IMR-90 (cell line): ENCODE measurements at regions not wholly inside any gene's neighbourhood (a gene's known extent, or its start where the extent isn't known, plus 50 kb on each side); places are given as distances from the start of the nearest gene placed in this dataset.

ENCODE experiments used
- ATAC-seq: fragments of 200-7000 bp; cut with Tn5 transposase; 2 replicates; pipeline ENCODE4 v1.9.1; 2020; ENCODE audit warnings: low read depth, mild to moderate bottlenecking, moderate library complexity
- BruUV-seq: library from RNA; stranded (reverse); fragments of 400-500 nt; replicated peaks from 2 replicates; lab custom pipeline; 2021; lab: Mats Ljungman, UMichigan
- CTCF ChIA-PET: fragments of 300-600 bp; formaldehyde crosslinking; extraction: SDS; loops from one replicate; lab custom pipeline; 2021; ENCODE audit warnings: antibody characterized with exemption; lab: Yijun Ruan, JAX
- POLR2A ChIA-PET: fragments of 300-600 bp; sonication (Branson Sonifier 250); formaldehyde crosslinking; loops from one replicate; lab custom pipeline; 2022; ENCODE audit warnings: antibody characterized with exemption; ENCODE audit not compliant: unreplicated experiment; lab: Charles Lee
- DNase-seq: peaks from one replicate; pipeline ENCODE4 v3.0.0; 2013
- H2AFZ ChIP-seq: replicated peaks from 2 replicates; pipeline ENCODE3; 2013; ENCODE audit warnings: low read length, mild to moderate bottlenecking; ENCODE audit not compliant: poor library complexity
- H2AK5ac ChIP-seq: 2 replicates; pipeline ENCODE4 v1.6.1; 2013; ENCODE audit warnings: low read depth, low read length, inconsistent platforms
- H2AK9ac ChIP-seq: replicated peaks from 2 replicates; pipeline ENCODE3; 2013; ENCODE audit warnings: mild to moderate bottlenecking, low read depth, low read length, moderate library complexity; ENCODE audit not compliant: poor library complexity
- H2BK120ac ChIP-seq: 2 replicates; pipeline ENCODE4 v1.6.1; 2013; ENCODE audit warnings: low read depth, low read length, inconsistent platforms
- H2BK15ac ChIP-seq: 3 replicates; pipeline ENCODE4 v1.6.1; 2013; ENCODE audit warnings: low read depth, low read length, inconsistent platforms
- H2BK20ac ChIP-seq: 2 replicates; pipeline ENCODE4 v1.6.1; 2013; ENCODE audit warnings: low read depth, mild to moderate bottlenecking, inconsistent platforms, low read length, moderate library complexity
- H2BK5ac ChIP-seq: 2 replicates; pipeline ENCODE4 v1.6.1; 2013; ENCODE audit warnings: mild to moderate bottlenecking, low read depth, low read length, inconsistent platforms; ENCODE audit not compliant: poor library complexity, severe bottlenecking
- H3K14ac ChIP-seq: replicated peaks from 2 replicates; pipeline ENCODE4 v1.6.1; 2013; ENCODE audit warnings: low read depth, low read length, inconsistent platforms
- H3K18ac ChIP-seq: 2 replicates; pipeline ENCODE4 v1.6.1; 2013; ENCODE audit warnings: low read depth, low read length, control low read depth
- H3K23ac ChIP-seq: 2 replicates; pipeline ENCODE4 v1.6.1; 2013; ENCODE audit warnings: low read depth, low read length, inconsistent platforms
- H3K27ac ChIP-seq: 2 replicates; pipeline ENCODE4 v1.5.1; 2013; ENCODE audit warnings: mild to moderate bottlenecking, control low read depth, low read length; ENCODE audit not compliant: insufficient read depth
- H3K27me3 ChIP-seq: 2 replicates; pipeline ENCODE4 v1.6.1; 2013; ENCODE audit warnings: low read length; ENCODE audit not compliant: control insufficient read depth, insufficient read depth
- H3K36me3 ChIP-seq: 2 replicates; pipeline ENCODE4 v1.6.1; 2013; ENCODE audit warnings: low read length, mixed read lengths; ENCODE audit not compliant: control insufficient read depth, insufficient read depth
- H3K4ac ChIP-seq: 2 replicates; pipeline ENCODE4 v1.6.1; 2013; ENCODE audit warnings: low read depth, low read length, inconsistent platforms
- H3K4me1 ChIP-seq: 2 replicates; pipeline ENCODE4 v1.6.1; 2013; ENCODE audit warnings: low read length, mixed read lengths; ENCODE audit not compliant: control insufficient read depth, insufficient read depth
- H3K4me2 ChIP-seq: 2 replicates; pipeline ENCODE4 v1.6.1; 2013; ENCODE audit warnings: low read depth, mild to moderate bottlenecking, control low read depth, low read length, moderate library complexity
- H3K4me3 ChIP-seq: 2 replicates; pipeline ENCODE4 v1.5.1; 2013; ENCODE audit warnings: low read depth, mild to moderate bottlenecking, control low read depth, low read length, moderate library complexity; ENCODE audit not compliant: insufficient read depth
- H3K56ac ChIP-seq: 2 replicates; pipeline ENCODE4 v1.6.1; 2013; ENCODE audit warnings: low read length, inconsistent platforms; ENCODE audit not compliant: insufficient read depth; ENCODE audit errors: extremely low read depth
- H3K79me1 ChIP-seq, 2 experiments: 2 replicates each; pipeline ENCODE4 v1.6.1; 2013; ENCODE audit warnings: low read length in 2 of 2, inconsistent platforms in 1 of 2, low read depth in 1 of 2
- H3K9ac ChIP-seq: 2 replicates; pipeline ENCODE4 v1.6.1; 2013; ENCODE audit warnings: low read depth, low read length, control low read depth
- H3K9me1 ChIP-seq: 2 replicates; pipeline ENCODE4 v1.6.1; 2013; ENCODE audit warnings: low read length, inconsistent platforms; ENCODE audit not compliant: insufficient read depth
- H3K9me3 ChIP-seq: 2 replicates; pipeline ENCODE4 v1.6.1; 2013; ENCODE audit warnings: low read length; ENCODE audit not compliant: control insufficient read depth, insufficient read depth
- H4K20me1 ChIP-seq: 2 replicates; pipeline ENCODE4 v1.6.1; 2013; ENCODE audit warnings: low read length, inconsistent platforms; ENCODE audit not compliant: insufficient read depth
- H4K5ac ChIP-seq: 2 replicates; pipeline ENCODE4 v1.6.1; 2013; ENCODE audit warnings: mild to moderate bottlenecking, low read depth, low read length, control low read depth
- H4K8ac ChIP-seq, 2 experiments: 2 replicates each; pipeline ENCODE4 v1.6.1; 2013; ENCODE audit warnings: low read depth in 2 of 2, low read length in 2 of 2, control low read depth in 1 of 2, inconsistent platforms in 1 of 2
- H4K91ac ChIP-seq: 2 replicates; pipeline ENCODE4 v1.6.1; 2013; ENCODE audit warnings: low read depth, low read length, inconsistent platforms; ENCODE audit not compliant: insufficient read depth
- BHLHE40 ChIP-seq: fragments of 150-350 bp; IDR thresholded peaks from 2 replicates; pipeline ENCODE4 v1.6.1; 2016; ENCODE audit warnings: mild to moderate bottlenecking, low read depth, low read length
- FOS ChIP-seq: fragments of 150-350 bp; IDR thresholded peaks from 2 replicates; pipeline ENCODE4 v1.6.1; 2016; ENCODE audit warnings: low read depth, low read length
- MAFK ChIP-seq: IDR thresholded peaks from 2 replicates; pipeline ENCODE4 v1.6.1; 2012; ENCODE audit warnings: low read depth, low read length, improper control_type of control experiment
- MAZ ChIP-seq: IDR thresholded peaks from 2 replicates; pipeline ENCODE4 v1.6.1; 2012; ENCODE audit warnings: low read depth, mild to moderate bottlenecking, low read length, improper control_type of control experiment, moderate library complexity, borderline replicate concordance
- MXI1 ChIP-seq: IDR thresholded peaks from 2 replicates; pipeline ENCODE4 v1.6.1; 2012; ENCODE audit warnings: low read depth, mild to moderate bottlenecking, low read length, moderate library complexity, borderline replicate concordance
- NFE2L2 ChIP-seq: fragments of 150-350 bp; IDR thresholded peaks from 2 replicates; pipeline ENCODE4 v1.6.1; 2016; ENCODE audit warnings: low read depth, mild to moderate bottlenecking, low read length
- POLR2A ChIP-seq: IDR thresholded peaks from 2 replicates; pipeline ENCODE4 v1.6.1; 2012; ENCODE audit warnings: mild to moderate bottlenecking, low read depth, low read length
- RAD21 ChIP-seq: IDR thresholded peaks from 2 replicates; pipeline ENCODE4 v1.6.1; 2012; ENCODE audit warnings: low read length, improper control_type of control experiment
- RCOR1 ChIP-seq: IDR thresholded peaks from 2 replicates; pipeline ENCODE4 v1.6.1; 2012; ENCODE audit warnings: mild to moderate bottlenecking, low read length, improper control_type of control experiment; ENCODE audit not compliant: insufficient replicate concordance
- SMC3 ChIP-seq: fragments of 150-350 bp; IDR thresholded peaks from 2 replicates; pipeline ENCODE4 v1.6.1; 2016; ENCODE audit warnings: low read depth, mild to moderate bottlenecking, antibody characterized with exemption, low read length, moderate library complexity
- WGBS, 2 experiments: methylation state at CpG; one replicate each; pipeline versions ENCODE4 v1.1.5 to v1.1.7; 2013; ENCODE audit warnings: missing lambda C conversion rate in 2 of 2; ENCODE audit not compliant: insufficient read length in 1 of 2; ENCODE audit errors: extremely low coverage in 2 of 2; 5-methylcytosine and 5-hydroxymethylcytosine counted together
- dilution Hi-C: fragments of 300-500 bp; cut with HindIII; formaldehyde crosslinking; loops from one replicate; pipeline ENCODE4 v1.14.3; 2018; ENCODE audit warnings: low sequenced_read_pairs; ENCODE audit not compliant: unreplicated experiment
- in situ Hi-C: fragments of 300-500 bp; cut with MboI; formaldehyde crosslinking; loops from 3 replicates; pipeline ENCODE4 v1.14.3; 2019; ENCODE audit warnings: low sequenced_read_pairs, inconsistent platforms, mixed read lengths
- intact Hi-C: fragments of 100-400 bp; cut with micrococcal nuclease; formaldehyde crosslinking; loops from 2 replicates; pipeline ENCODE4 v1.10.0; 2022
- TF ChIP-seq, protein P1 (sequence below): conservative IDR thresholded peaks from 2 replicates; pipeline ENCODE4 v1.5.1; 2012; ENCODE audit warnings: mild to moderate bottlenecking, low read depth, low read length, improper control_type of control experiment
- TF ChIP-seq, protein P2 (sequence below): fragments of 150-350 bp; IDR thresholded peaks from 2 replicates; pipeline ENCODE4 v1.6.1; 2017; ENCODE audit warnings: mild to moderate bottlenecking, antibody characterized with exemption, low read length, low read depth
- TF ChIP-seq, protein P3 (sequence below): fragments of 150-350 bp; IDR thresholded peaks from 2 replicates; pipeline ENCODE4 v1.6.1; 2016; ENCODE audit warnings: low read depth, mild to moderate bottlenecking, low read length, moderate library complexity, borderline replicate concordance

DNA sequence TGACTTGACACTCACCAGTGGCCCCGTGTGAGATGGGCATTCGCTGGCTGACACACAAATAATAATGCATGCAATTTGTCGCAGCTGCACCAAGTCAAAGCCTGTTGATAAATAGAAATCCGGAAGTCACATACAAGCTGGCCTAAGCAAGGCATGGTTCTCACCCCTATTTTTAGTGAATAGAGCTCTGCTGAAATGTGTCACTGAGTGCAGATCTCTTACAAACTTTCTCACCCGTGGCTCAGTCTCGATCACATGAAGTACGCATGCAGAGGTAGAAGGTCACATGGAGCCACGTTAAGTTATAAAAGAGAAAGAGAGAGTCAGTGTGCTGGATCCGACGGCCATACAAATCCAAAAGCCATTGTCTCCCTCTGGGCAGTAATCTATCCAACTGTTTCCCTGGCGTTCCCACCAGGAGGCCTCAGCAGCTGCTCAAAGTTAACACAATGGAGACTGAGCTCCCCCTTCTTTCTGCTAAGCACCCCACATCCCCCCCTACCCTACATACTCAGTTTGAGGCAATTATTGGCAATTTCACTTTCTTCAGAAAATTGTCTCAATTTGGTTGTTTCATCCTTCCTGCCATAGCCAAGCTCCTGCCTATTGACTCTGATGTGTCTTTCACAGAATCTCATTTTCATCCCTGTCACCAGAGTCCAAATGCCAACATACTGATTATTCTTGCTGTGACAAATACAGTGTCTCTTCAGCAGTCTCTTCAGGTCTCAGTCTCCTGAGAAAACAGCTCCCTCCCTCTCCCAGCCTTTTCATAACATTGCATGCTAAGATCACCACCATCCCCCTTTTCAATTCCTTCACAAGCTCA, 473.3 kb upstream of the NRP1 start (continued):
- no peak for TF ChIP-seq SMC3

DNA sequence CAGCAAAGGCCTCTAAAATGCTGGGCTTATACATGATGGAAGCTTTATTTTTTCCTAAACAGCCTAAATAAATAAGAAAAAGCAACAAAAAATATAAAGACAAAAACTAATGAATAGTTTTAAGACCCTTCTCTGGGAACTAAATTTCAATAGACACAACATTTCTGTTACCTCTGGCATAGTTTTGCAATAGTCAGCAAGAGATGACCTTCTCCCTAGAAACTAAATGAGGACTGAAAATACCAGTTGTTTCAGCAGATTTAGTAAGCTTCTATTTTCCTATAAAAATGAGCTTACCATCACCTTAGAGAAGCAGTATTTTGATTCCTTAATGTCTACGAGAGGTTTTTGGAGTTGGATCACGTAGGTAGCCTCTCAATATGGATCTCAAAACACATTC, 471.4 kb upstream of the NRP1 start:
- no peak overlapping the region for H3K4ac ChIP-seq
- no peak overlapping the region for H3K14ac ChIP-seq
- H2BK120ac ChIP-seq, result no peak overlapping the region
- dilution Hi-C loops, result no loop called here
- no peaks in the 10 kb centered on the region for H3K9me1 ChIP-seq
- no peaks in the 10 kb centered on the region for H3K36me3 ChIP-seq
- BruUV-seq, result no TSS peak
- H4K8ac ChIP-seq, result no peak overlapping the region
- H3K18ac ChIP-seq, result no peak overlapping the region
- peaks cover 7% of the 10 kb centered on the region for H3K27me3 ChIP-seq
- ChIA-PET POLR2A (no interaction called here), CTCF (no interaction called here)
- H2BK5ac ChIP-seq, result no peak overlapping the region
- H2AFZ ChIP-seq, result no peak overlapping the region
- H3K9me3 ChIP-seq, result no peaks in the 10 kb centered on the region
- H4K20me1 ChIP-seq, result no peaks in the 10 kb centered on the region
- H4K91ac ChIP-seq, result no peak overlapping the region
- no peak overlapping the region for H3K4me3 ChIP-seq
- no peak overlapping the region for H4K5ac ChIP-seq
- H3K79me1 ChIP-seq, result no peaks in the 10 kb centered on the region
- H3K9ac ChIP-seq, result no peak overlapping the region
- no peak overlapping the region for H2AK9ac ChIP-seq
- no peak overlapping the region for H3K4me2 ChIP-seq
- no peak overlapping the region for H2BK15ac ChIP-seq
- WGBS, 2 experiments, result no CpG with 5 or more reads among the region's 2 CpGs
- intact Hi-C loops, result loop anchor here (10.0 kb wide), 1 partner anchor 471 kb away; the partner anchor contains the start of gene NRP1
- ATAC-seq (no peak), DNase-seq (no peak)
- no peak overlapping the region for H3K23ac ChIP-seq
- in situ Hi-C loops, result no loop called here
- H3K27ac ChIP-seq, result no peak overlapping the region
- H2AK5ac ChIP-seq, result no peak overlapping the region
- no peaks in the 10 kb centered on the region for H3K4me1 ChIP-seq
- H2BK20ac ChIP-seq, result no peak overlapping the region
- H3K56ac ChIP-seq, result no peak overlapping the region
- no peak for TF ChIP-seq FOS
- TF ChIP-seq MXI1, result no peak
- TF ChIP-seq, protein P1, sequence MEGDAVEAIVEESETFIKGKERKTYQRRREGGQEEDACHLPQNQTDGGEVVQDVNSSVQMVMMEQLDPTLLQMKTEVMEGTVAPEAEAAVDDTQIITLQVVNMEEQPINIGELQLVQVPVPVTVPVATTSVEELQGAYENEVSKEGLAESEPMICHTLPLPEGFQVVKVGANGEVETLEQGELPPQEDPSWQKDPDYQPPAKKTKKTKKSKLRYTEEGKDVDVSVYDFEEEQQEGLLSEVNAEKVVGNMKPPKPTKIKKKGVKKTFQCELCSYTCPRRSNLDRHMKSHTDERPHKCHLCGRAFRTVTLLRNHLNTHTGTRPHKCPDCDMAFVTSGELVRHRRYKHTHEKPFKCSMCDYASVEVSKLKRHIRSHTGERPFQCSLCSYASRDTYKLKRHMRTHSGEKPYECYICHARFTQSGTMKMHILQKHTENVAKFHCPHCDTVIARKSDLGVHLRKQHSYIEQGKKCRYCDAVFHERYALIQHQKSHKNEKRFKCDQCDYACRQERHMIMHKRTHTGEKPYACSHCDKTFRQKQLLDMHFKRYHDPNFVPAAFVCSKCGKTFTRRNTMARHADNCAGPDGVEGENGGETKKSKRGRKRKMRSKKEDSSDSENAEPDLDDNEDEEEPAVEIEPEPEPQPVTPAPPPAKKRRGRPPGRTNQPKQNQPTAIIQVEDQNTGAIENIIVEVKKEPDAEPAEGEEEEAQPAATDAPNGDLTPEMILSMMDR, result no peak
- TF ChIP-seq RCOR1, result no peak
- TF ChIP-seq NFE2L2, result no peak
- no peak for TF ChIP-seq POLR2A
- TF ChIP-seq, protein P2, sequence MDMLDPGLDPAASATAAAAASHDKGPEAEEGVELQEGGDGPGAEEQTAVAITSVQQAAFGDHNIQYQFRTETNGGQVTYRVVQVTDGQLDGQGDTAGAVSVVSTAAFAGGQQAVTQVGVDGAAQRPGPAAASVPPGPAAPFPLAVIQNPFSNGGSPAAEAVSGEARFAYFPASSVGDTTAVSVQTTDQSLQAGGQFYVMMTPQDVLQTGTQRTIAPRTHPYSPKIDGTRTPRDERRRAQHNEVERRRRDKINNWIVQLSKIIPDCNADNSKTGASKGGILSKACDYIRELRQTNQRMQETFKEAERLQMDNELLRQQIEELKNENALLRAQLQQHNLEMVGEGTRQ, result no peak
- TF ChIP-seq RAD21, result no peak
- no peak for TF ChIP-seq MAFK
- TF ChIP-seq BHLHE40, result no peak
- TF ChIP-seq SMC3, result no peak
- TF ChIP-seq MAZ, result no peak
- TF ChIP-seq, protein P3, sequence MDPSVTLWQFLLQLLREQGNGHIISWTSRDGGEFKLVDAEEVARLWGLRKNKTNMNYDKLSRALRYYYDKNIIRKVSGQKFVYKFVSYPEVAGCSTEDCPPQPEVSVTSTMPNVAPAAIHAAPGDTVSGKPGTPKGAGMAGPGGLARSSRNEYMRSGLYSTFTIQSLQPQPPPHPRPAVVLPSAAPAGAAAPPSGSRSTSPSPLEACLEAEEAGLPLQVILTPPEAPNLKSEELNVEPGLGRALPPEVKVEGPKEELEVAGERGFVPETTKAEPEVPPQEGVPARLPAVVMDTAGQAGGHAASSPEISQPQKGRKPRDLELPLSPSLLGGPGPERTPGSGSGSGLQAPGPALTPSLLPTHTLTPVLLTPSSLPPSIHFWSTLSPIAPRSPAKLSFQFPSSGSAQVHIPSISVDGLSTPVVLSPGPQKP, result no peak
